ENCODE measurements at regions not wholly inside any gene's neighbourhood (a gene's known extent, or its start where the extent isn't known, plus 50 kb on each side); places are given as distances from the start of the nearest gene placed in this dataset.

GRCh38 chr3:36142746-36143145 is 237.6 kb upstream of the STAC start:
- no peak for TF ChIP-seq POLR2A (IDR thresholded peaks at IDR 0.05; ENCODE audit: extremely low read depth, insufficient read length)
- no peak for TF ChIP-seq CTCF (IDR thresholded peaks at IDR 0.05; ENCODE audit: low read depth, low read length)
- TF ChIP-seq MAX (IDR thresholded peaks at IDR 0.05; ENCODE audit: low read depth, low read length): no peak
